ENCODE measurements at regions not wholly inside any gene's neighbourhood (a gene's known extent, or its start where the extent isn't known, plus 50 kb on each side); places are given as distances from the start of the nearest gene placed in this dataset.

DNA sequence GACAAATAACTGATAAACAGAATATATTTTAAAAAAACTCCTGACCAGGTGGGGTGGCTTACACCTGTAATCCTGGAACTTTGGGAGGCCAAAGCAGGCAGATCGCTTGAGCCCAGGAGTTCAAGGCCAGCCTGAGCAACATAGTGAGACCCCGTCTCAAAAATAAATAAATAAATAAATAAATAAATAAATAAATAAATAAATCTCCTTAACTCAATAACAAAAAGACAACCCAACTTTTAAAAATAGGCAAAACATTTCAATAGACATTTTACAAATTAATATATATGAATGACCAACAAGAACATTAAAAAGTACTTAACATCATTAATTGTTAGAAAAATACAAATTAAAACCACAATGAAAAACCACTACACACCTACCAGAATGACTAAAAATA, 56.2 kb upstream of the CAPRIN2 start:
- no peak overlapping the region for H3K27ac ChIP-seq (ENCODE audit: low read depth in 1 of 2, low read length in 1 of 2)
- H3K4me3 ChIP-seq (ENCODE audit: low read length in 2 of 2), result no peak overlapping the region
- no peaks in the 10 kb centered on the region for H3K9me3 ChIP-seq (ENCODE audit: control insufficient read depth in 2 of 2, insufficient read depth in 1 of 2, low read length in 1 of 2)
- H3K4me1 ChIP-seq (ENCODE audit: control insufficient read depth in 2 of 2, insufficient read depth in 2 of 2, low read length in 2 of 2), result no peaks in the 10 kb centered on the region
- H3K27me3 ChIP-seq (ENCODE audit: control insufficient read depth in 2 of 2, insufficient read depth in 1 of 2, low read length in 1 of 2), result no peaks in the 10 kb centered on the region
- no peaks in the 10 kb centered on the region for H3K36me3 ChIP-seq (ENCODE audit: control insufficient read depth in 2 of 2, insufficient read depth in 2 of 2, low read length in 1 of 2)
- WGBS, result over 99% methylated on average over 2 of the region's 2 CpGs
- DNase-seq (ENCODE audit: low read depth in 6 of 9, low spot score in 9 of 9), result no peak

DNA sequence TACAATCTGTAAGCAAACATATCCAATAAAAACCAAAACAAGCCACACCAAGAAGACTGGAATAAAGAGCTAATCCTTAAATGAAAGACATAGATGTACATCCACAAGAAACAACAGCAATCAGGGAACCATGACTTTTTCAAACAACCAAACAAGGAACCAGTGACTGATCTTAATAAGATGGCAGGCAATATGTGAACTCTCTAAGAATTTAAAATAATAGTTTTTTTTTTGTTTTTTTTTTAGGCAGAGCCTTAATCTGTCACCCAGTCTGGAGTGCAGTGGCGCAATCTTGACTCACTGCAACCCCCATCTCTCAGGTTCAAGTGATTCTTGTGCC, 52.9 kb upstream of the CAPRIN2 start:
- Histone ChIP-seq H3K27ac (ENCODE audit: low read depth in 1 of 2, low read length in 1 of 2) (no peak overlapping the region), H3K4me1 (ENCODE audit: control insufficient read depth in 2 of 2, insufficient read depth in 2 of 2, low read length in 2 of 2) (no peaks in the 10 kb centered on the region), H3K36me3 (ENCODE audit: control insufficient read depth in 2 of 2, insufficient read depth in 2 of 2, low read length in 1 of 2) (no peaks in the 10 kb centered on the region), H3K27me3 (ENCODE audit: control insufficient read depth in 2 of 2, insufficient read depth in 1 of 2, low read length in 1 of 2) (no peaks in the 10 kb centered on the region), H3K9me3 (ENCODE audit: control insufficient read depth in 2 of 2, insufficient read depth in 1 of 2, low read length in 1 of 2) (no peaks in the 10 kb centered on the region), H3K4me3 (ENCODE audit: low read length in 2 of 2) (no peak overlapping the region)
- WGBS, result 78% methylated on average over 1 of the region's 1 CpG
- no peak for DNase-seq (ENCODE audit: low read depth in 6 of 9, low spot score in 9 of 9)

DNA sequence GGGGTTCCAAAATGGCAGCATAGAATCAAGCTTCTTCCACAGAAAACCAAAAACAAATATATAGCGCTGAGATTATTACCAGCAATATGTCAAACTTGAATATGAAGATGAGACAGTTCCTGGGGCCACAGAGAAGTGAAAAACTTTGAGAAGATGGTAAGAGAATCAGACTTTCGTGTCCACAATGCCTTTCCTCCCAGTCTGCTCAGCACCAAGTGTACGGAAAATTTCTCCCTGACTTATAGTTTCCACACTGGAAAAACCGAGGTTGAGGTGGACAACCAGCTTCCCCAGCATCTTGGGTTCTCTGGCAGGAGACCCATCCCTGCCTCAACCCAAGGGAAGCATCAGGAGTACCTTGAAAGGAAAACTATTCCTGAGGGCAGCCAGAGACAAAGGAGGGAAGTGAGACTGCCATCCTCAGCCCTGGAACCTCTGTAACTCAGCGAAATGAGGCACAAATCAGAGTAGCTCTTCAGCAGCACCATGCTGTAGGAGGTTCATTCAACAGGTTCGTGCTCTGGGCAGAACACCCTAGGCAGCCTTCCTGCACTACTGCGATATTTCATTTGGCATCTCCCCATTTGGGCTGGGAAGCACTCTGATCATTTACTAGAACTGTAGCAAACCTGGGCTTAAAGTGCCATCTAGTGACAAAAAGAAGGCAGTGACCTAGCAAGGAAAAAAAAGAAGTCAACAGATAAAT, 52.4 kb upstream of the CAPRIN2 start:
- DNase-seq (ENCODE audit: low read depth in 6 of 9, low spot score in 9 of 9), result peak in 8 of 9 donors; percentile 28 to 74 (median 38)
- Histone ChIP-seq H3K36me3 (ENCODE audit: control insufficient read depth in 2 of 2, insufficient read depth in 2 of 2, low read length in 1 of 2) (no peaks in the 10 kb centered on the region), H3K27me3 (ENCODE audit: control insufficient read depth in 2 of 2, insufficient read depth in 1 of 2, low read length in 1 of 2) (no peaks in the 10 kb centered on the region), H3K4me3 (ENCODE audit: low read length in 2 of 2) (no peak overlapping the region), H3K9me3 (ENCODE audit: control insufficient read depth in 2 of 2, insufficient read depth in 1 of 2, low read length in 1 of 2) (no peaks in the 10 kb centered on the region), H3K27ac (ENCODE audit: low read depth in 1 of 2, low read length in 1 of 2) (no peak overlapping the region), H3K4me1 (ENCODE audit: control insufficient read depth in 2 of 2, insufficient read depth in 2 of 2, low read length in 2 of 2) (no peaks in the 10 kb centered on the region)
- 71% methylated on average over 7 of the region's 7 CpGs for WGBS

DNA sequence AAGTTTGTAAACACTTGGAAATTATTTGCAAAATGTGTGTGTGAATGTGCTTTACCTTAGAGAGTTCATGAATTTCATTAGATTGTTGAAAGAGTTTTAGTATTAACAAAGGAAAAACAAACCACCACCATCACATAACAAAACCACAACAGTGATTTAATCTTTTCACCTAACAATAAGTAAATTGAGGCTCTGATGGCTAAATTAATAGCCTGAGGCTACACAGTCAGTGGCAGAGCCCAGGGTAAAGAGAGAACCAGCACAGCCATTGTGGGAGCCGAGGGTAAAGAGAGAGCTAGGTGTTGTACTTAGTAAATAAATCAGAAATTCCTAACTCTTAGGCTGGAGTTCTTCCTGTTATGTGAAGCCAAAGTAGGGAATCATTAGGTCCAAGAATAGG, 51.2 kb upstream of the CAPRIN2 start:
- Histone ChIP-seq H3K36me3 (ENCODE audit: control insufficient read depth in 2 of 2, insufficient read depth in 2 of 2, low read length in 1 of 2) (no peaks in the 10 kb centered on the region), H3K4me1 (ENCODE audit: control insufficient read depth in 2 of 2, insufficient read depth in 2 of 2, low read length in 2 of 2) (no peaks in the 10 kb centered on the region), H3K27ac (ENCODE audit: low read depth in 1 of 2, low read length in 1 of 2) (no peak overlapping the region), H3K4me3 (ENCODE audit: low read length in 2 of 2) (no peak overlapping the region), H3K9me3 (ENCODE audit: control insufficient read depth in 2 of 2, insufficient read depth in 1 of 2, low read length in 1 of 2) (no peaks in the 10 kb centered on the region), H3K27me3 (ENCODE audit: control insufficient read depth in 2 of 2, insufficient read depth in 1 of 2, low read length in 1 of 2) (no peaks in the 10 kb centered on the region)
- no peak for DNase-seq (ENCODE audit: low read depth in 6 of 9, low spot score in 9 of 9)
- WGBS, result 86% methylated on average over 1 of the region's 1 CpG

Data from thymus (tissue), 11 donors.